GM23338 (cell line): ENCODE measurements at regions not wholly inside any gene's neighbourhood (a gene's known extent, or its start where the extent isn't known, plus 50 kb on each side); places are given as distances from the start of the nearest gene placed in this dataset.

Experiments
- ATAC-seq: fragments of 200-7000 bp; cut with Tn5 transposase; 3 replicates; pipeline ENCODE4 v1.9.1; 2020
- DNase-seq: peaks from one replicate; pipeline ENCODE4 v3.0.0-alpha.2; 2015; ENCODE audit warnings: low spot score
- H2AFZ ChIP-seq: fragments of 200-600 bp; sonication (generic); 2 replicates; pipeline ENCODE4 v1.8.0; 2016; ENCODE audit warnings: antibody characterized with exemption, mild to moderate bottlenecking, moderate library complexity
- H3F3A ChIP-seq: fragments of 200-600 bp; sonication (generic); replicated peaks from 2 replicates; pipeline ENCODE4 v1.8.0; 2017; ENCODE audit warnings: antibody characterized with exemption, mixed run types, low read depth
- H3K27ac ChIP-seq: fragments of 200-600 bp; sonication (generic); 2 replicates; pipeline ENCODE4 v1.6.1; 2016; ENCODE audit warnings: low read depth
- H3K27me3 ChIP-seq: fragments of 200-600 bp; sonication (generic); 2 replicates; pipeline ENCODE4 v1.8.0; 2016; ENCODE audit warnings: mild to moderate bottlenecking, mixed run types, moderate library complexity; ENCODE audit not compliant: insufficient read depth
- H3K36me3 ChIP-seq: fragments of 200-600 bp; sonication (generic); 2 replicates; pipeline ENCODE4 v1.8.0; 2016; ENCODE audit warnings: mild to moderate bottlenecking; ENCODE audit not compliant: insufficient read depth
- H3K4me1 ChIP-seq: fragments of 200-600 bp; sonication (generic); 2 replicates; pipeline ENCODE4 v1.8.0; 2016; ENCODE audit warnings: mild to moderate bottlenecking, moderate library complexity; ENCODE audit not compliant: insufficient read depth
- H3K4me2 ChIP-seq: fragments of 200-600 bp; sonication (generic); 2 replicates; pipeline ENCODE4 v1.7.1; 2017; ENCODE audit warnings: mixed run types
- H3K4me3 ChIP-seq: fragments of 200-600 bp; sonication (generic); 2 replicates; pipeline ENCODE4 v1.6.1; 2016; ENCODE audit warnings: mixed run types
- H3K79me2 ChIP-seq: fragments of 200-600 bp; sonication (generic); replicated peaks from 2 replicates; pipeline ENCODE4 v1.8.0; 2017; ENCODE audit warnings: mild to moderate bottlenecking; ENCODE audit not compliant: insufficient read depth
- H3K9me2 ChIP-seq: fragments of 200-600 bp; sonication (generic); 2 replicates; pipeline ENCODE4 v1.8.0; 2017; ENCODE audit not compliant: insufficient read depth
- H4K20me1 ChIP-seq: fragments of 200-600 bp; sonication (generic); replicated peaks from 2 replicates; pipeline ENCODE4 v1.8.0; 2017; ENCODE audit warnings: mild to moderate bottlenecking; ENCODE audit not compliant: insufficient read depth
- H3K27ac Mint-ChIP-seq: 2 replicates; pipeline ENCODE4 v1.8.0; 2020; ENCODE audit warnings: inconsistent platforms, mild to moderate bottlenecking, moderate library complexity, mixed read lengths
- H3K27me3 Mint-ChIP-seq: 3 replicates; pipeline ENCODE4 v1.8.0; 2022; ENCODE audit warnings: low read depth, mild to moderate bottlenecking, moderate library complexity, mixed read lengths, inconsistent platforms; ENCODE audit not compliant: insufficient read depth, poor library complexity
- H3K36me3 Mint-ChIP-seq: 3 replicates; pipeline ENCODE4 v1.8.0; 2021; ENCODE audit warnings: low read depth, mild to moderate bottlenecking, inconsistent platforms, moderate library complexity, mixed read lengths
- H3K4me1 Mint-ChIP-seq: 3 replicates; pipeline ENCODE4 v1.8.0; 2020; ENCODE audit warnings: mild to moderate bottlenecking, inconsistent platforms, mixed read lengths
- H3K4me3 Mint-ChIP-seq: 3 replicates; pipeline ENCODE4 v1.8.0; 2021; ENCODE audit warnings: moderate library complexity, mild to moderate bottlenecking, inconsistent platforms, mixed read lengths
- H3K9me3 Mint-ChIP-seq: 3 replicates; pipeline ENCODE4 v1.8.0; 2020; ENCODE audit warnings: moderate library complexity, mild to moderate bottlenecking, inconsistent platforms, mixed read lengths
- CREB1 ChIP-seq: fragments of 250-450 bp; sonication (Bioruptor Pico); IDR thresholded peaks from 2 replicates; pipeline ENCODE4 v1.5.0; 2020; ENCODE audit warnings: low read depth, mild to moderate bottlenecking, moderate library complexity
- EZH2 ChIP-seq: fragments of 200-600 bp; sonication (generic); IDR thresholded peaks from one replicate; pipeline ENCODE4 v1.8.0; 2017; ENCODE audit warnings: antibody characterized with exemption, mild to moderate bottlenecking, low read depth; ENCODE audit not compliant: unreplicated experiment
- EZH2phosphoT487 ChIP-seq: fragments of 200-600 bp; sonication (generic); IDR thresholded peaks from one replicate; pipeline ENCODE4 v1.8.1; 2018; ENCODE audit warnings: antibody characterized with exemption; ENCODE audit not compliant: unreplicated experiment
- JUNB ChIP-seq: IDR thresholded peaks from one replicate; pipeline ENCODE4 v1.6.1; 2016; ENCODE audit warnings: antibody characterized with exemption; ENCODE audit not compliant: unreplicated experiment
- NANOG ChIP-seq: IDR thresholded peaks from 2 replicates; pipeline ENCODE4 v1.6.1; 2016; ENCODE audit warnings: antibody characterized with exemption, borderline replicate concordance
- POLR2AphosphoS5 ChIP-seq: IDR thresholded peaks from 2 replicates; pipeline ENCODE4 v1.6.1; 2016; ENCODE audit warnings: antibody characterized with exemption, low read depth
- STAT1 ChIP-seq: IDR thresholded peaks from one replicate; pipeline ENCODE4 v1.6.1; 2016; ENCODE audit warnings: antibody characterized with exemption; ENCODE audit not compliant: unreplicated experiment
- ZNF114 ChIP-seq: fragments of 250-450 bp; sonication (Bioruptor Pico); IDR thresholded peaks from 2 replicates; pipeline ENCODE4 v1.5.0; 2020; ENCODE audit warnings: mild to moderate bottlenecking, moderate library complexity
- ZNF331 ChIP-seq: fragments of 250-450 bp; sonication (Bioruptor Pico); IDR thresholded peaks from 2 replicates; pipeline ENCODE4 v1.5.0; 2020; ENCODE audit warnings: low read depth, mild to moderate bottlenecking, moderate library complexity
- ZNF462 ChIP-seq: fragments of 250-450 bp; sonication (Bioruptor Pico); IDR thresholded peaks from 2 replicates; pipeline ENCODE4 v1.5.0; 2020; ENCODE audit warnings: mild to moderate bottlenecking, moderate library complexity
- TF ChIP-seq, protein P1 (sequence below), 2 experiments: fragments of 200-600 bp in 1 of 2; sonication (generic) in 1 of 2; conservative IDR thresholded peaks; 2 replicates each; pipeline versions ENCODE4 v1.5.1 to v1.6.1; 2016 to 2017; ENCODE audit warnings: antibody characterized with exemption in 2 of 2, low read depth in 2 of 2, mild to moderate bottlenecking in 2 of 2, moderate library complexity in 1 of 2
- TF ChIP-seq, protein P2 (sequence below): IDR thresholded peaks from one replicate; pipeline ENCODE4 v1.6.1; 2018; ENCODE audit warnings: antibody characterized with exemption; ENCODE audit not compliant: unreplicated experiment
- TF ChIP-seq, protein P3 (sequence below): IDR thresholded peaks from 2 replicates; pipeline ENCODE4 v1.6.1; 2016; ENCODE audit warnings: antibody characterized with exemption

DNA sequence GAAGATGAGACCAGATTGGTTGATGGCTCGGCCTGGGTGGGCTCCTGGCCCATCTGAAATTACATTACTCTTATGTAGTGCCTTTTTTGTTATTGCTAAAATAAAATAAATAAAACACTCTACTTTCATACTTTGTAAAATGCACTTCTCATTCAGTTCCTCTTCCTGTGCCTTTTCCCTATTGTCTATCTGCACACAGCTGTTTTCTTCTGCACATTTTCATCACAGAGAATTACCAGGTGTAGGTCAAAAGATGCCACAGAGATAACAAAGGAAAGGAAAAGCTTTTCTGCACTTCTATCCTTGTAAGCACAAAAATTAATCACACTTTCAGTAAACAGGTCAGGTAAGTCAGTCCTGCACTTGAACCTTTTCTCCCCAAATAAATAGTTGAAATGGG, 265.1 kb downstream of the BTG1 start:
- Histone ChIP-seq H3K36me3 (no peaks in the 10 kb centered on the region), H3K27me3 (no peaks in the 10 kb centered on the region), H3K9me2 (no peaks in the 10 kb centered on the region), H3K79me2 (no peaks in the 10 kb centered on the region), H3K4me1 (no peaks in the 10 kb centered on the region), H3F3A (no peaks in the 10 kb centered on the region), H3K4me3 (no peak overlapping the region), H4K20me1 (no peaks in the 10 kb centered on the region), H3K27ac (no peak overlapping the region), H2AFZ (no peak overlapping the region), H3K4me2 (no peak overlapping the region)
- no peak for TF ChIP-seq EZH2
- TF ChIP-seq ZNF331 (CRISPR knock-in tag) = no peak
- TF ChIP-seq, protein P1, sequence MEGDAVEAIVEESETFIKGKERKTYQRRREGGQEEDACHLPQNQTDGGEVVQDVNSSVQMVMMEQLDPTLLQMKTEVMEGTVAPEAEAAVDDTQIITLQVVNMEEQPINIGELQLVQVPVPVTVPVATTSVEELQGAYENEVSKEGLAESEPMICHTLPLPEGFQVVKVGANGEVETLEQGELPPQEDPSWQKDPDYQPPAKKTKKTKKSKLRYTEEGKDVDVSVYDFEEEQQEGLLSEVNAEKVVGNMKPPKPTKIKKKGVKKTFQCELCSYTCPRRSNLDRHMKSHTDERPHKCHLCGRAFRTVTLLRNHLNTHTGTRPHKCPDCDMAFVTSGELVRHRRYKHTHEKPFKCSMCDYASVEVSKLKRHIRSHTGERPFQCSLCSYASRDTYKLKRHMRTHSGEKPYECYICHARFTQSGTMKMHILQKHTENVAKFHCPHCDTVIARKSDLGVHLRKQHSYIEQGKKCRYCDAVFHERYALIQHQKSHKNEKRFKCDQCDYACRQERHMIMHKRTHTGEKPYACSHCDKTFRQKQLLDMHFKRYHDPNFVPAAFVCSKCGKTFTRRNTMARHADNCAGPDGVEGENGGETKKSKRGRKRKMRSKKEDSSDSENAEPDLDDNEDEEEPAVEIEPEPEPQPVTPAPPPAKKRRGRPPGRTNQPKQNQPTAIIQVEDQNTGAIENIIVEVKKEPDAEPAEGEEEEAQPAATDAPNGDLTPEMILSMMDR (conservative IDR thresholded peaks at IDR 0.05; ENCODE audit: low read depth in 2 of 2) = no peak
- TF ChIP-seq JUNB = no peak
- no peak for TF ChIP-seq CREB1 (CRISPR knock-in tag)
- TF ChIP-seq, protein P2, sequence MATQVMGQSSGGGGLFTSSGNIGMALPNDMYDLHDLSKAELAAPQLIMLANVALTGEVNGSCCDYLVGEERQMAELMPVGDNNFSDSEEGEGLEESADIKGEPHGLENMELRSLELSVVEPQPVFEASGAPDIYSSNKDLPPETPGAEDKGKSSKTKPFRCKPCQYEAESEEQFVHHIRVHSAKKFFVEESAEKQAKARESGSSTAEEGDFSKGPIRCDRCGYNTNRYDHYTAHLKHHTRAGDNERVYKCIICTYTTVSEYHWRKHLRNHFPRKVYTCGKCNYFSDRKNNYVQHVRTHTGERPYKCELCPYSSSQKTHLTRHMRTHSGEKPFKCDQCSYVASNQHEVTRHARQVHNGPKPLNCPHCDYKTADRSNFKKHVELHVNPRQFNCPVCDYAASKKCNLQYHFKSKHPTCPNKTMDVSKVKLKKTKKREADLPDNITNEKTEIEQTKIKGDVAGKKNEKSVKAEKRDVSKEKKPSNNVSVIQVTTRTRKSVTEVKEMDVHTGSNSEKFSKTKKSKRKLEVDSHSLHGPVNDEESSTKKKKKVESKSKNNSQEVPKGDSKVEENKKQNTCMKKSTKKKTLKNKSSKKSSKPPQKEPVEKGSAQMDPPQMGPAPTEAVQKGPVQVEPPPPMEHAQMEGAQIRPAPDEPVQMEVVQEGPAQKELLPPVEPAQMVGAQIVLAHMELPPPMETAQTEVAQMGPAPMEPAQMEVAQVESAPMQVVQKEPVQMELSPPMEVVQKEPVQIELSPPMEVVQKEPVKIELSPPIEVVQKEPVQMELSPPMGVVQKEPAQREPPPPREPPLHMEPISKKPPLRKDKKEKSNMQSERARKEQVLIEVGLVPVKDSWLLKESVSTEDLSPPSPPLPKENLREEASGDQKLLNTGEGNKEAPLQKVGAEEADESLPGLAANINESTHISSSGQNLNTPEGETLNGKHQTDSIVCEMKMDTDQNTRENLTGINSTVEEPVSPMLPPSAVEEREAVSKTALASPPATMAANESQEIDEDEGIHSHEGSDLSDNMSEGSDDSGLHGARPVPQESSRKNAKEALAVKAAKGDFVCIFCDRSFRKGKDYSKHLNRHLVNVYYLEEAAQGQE = no peak
- TF ChIP-seq EZH2phosphoT487 = no peak
- TF ChIP-seq STAT1 = no peak
- TF ChIP-seq POLR2AphosphoS5 = no peak
- TF ChIP-seq ZNF462 = no peak
- TF ChIP-seq NANOG = no peak
- TF ChIP-seq, protein P3, sequence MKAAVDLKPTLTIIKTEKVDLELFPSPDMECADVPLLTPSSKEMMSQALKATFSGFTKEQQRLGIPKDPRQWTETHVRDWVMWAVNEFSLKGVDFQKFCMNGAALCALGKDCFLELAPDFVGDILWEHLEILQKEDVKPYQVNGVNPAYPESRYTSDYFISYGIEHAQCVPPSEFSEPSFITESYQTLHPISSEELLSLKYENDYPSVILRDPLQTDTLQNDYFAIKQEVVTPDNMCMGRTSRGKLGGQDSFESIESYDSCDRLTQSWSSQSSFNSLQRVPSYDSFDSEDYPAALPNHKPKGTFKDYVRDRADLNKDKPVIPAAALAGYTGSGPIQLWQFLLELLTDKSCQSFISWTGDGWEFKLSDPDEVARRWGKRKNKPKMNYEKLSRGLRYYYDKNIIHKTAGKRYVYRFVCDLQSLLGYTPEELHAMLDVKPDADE = no peak
- no peak for TF ChIP-seq ZNF114 (CRISPR knock-in tag)
- ATAC-seq (no peak), DNase-seq (no peak)
- Mint-ChIP-seq H3K27ac (no peak overlapping the region), H3K9me3 (no peaks in the 10 kb centered on the region), H3K36me3 (no peaks in the 10 kb centered on the region), H3K4me1 (no peaks in the 10 kb centered on the region), H3K4me3 (no peak overlapping the region), H3K27me3 (no peaks in the 10 kb centered on the region)
